ENCODE measurements at regions not wholly inside any gene's neighbourhood (a gene's known extent, or its start where the extent isn't known, plus 50 kb on each side); places are given as distances from the start of the nearest gene placed in this dataset.

DNA sequence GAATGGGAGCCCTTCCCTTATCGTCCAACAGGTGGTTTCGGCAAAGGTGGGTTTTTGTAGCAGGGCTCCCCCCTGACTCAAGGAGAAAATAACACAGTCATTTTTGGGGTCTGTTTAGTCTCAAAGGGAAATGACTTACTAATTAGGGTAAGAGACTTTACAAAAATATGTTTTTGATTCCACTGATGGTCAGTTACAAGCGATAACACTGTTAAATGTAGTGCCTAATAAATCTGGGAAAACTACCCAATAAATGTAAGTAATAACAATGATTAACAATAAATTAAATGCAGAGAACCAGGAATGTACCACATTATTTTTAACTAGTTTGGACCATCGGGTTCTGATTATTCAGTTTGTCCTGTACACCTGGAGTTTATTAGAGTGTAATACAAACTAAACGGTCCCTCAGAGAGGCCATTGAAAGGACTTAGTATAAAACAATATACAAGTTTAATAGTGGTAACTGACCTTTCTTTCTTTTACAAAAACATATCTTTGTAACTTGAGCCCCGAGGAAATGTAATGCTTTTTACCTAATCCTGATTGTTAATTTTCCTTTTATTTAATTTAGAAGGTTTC is 216.2 kb upstream of the HABP2 start:
- H4K20me1 ChIP-seq (ENCODE audit: insufficient read depth), result no peaks in the 10 kb centered on the region
- no peak overlapping the region; the same call in 1 of the 2 replicates for H3K4me2 ChIP-seq
- 42% methylated on average over 6 of the region's 6 CpGs for WGBS (ENCODE audit: low lambda C conversion rate)
- H3K27me3 ChIP-seq (ENCODE audit: insufficient read depth), result no peaks in the 10 kb centered on the region
- no peaks in the 10 kb centered on the region for H3K9me2 ChIP-seq
- H3K9me3 ChIP-seq, result no peaks in the 10 kb centered on the region
- no peak overlapping the region for H2AFZ ChIP-seq (ENCODE audit: low read depth)
- no peak overlapping the region for H3K9ac ChIP-seq
- H3F3A ChIP-seq (replicated peaks; ENCODE audit: insufficient read depth), result no peaks in the 10 kb centered on the region
- H3K4me3 ChIP-seq (ENCODE audit: low read depth in 2 of 2, low read length in 1 of 2), result no peak overlapping the region
- DNase-seq, result no peak
- no peaks in the 10 kb centered on the region for H3K79me2 ChIP-seq (ENCODE audit: insufficient read depth)
- H3K27ac ChIP-seq (ENCODE audit: low read depth in 2 of 2, low read length in 1 of 2), result peak overlapping the region in 1 of 2 experiments; percentile 25; a peak in 1 of 4 replicates
- CTCF ChIA-PET, result no interaction called here
- H3K36me3 ChIP-seq (replicated peaks in 1 of 2; ENCODE audit: control insufficient read depth in 1 of 2, insufficient read depth in 2 of 2, low read length in 1 of 2), result no peaks in the 10 kb centered on the region
- no peak for TF ChIP-seq SMC3 (IDR thresholded peaks at IDR 0.05; ENCODE audit: low read depth, low read length)
- TF ChIP-seq FOXJ3 (CRISPR knock-in tag; IDR thresholded peaks at IDR 0.05), result no peak
- no peak for TF ChIP-seq RFX5 (IDR thresholded peaks at IDR 0.05; ENCODE audit: low read length)
- TF ChIP-seq RCOR1 (IDR thresholded peaks at IDR 0.05; ENCODE audit: low read length), result 0 out of 2 replicates have a peak, but pooled peaks have one; percentile 16
- no peak; the same call in 1 of the 2 replicates for TF ChIP-seq TCF12 (IDR thresholded peaks at IDR 0.05)
- TF ChIP-seq EP300 (IDR thresholded peaks at IDR 0.05; ENCODE audit: borderline replicate concordance in 1 of 2, low read depth in 1 of 2, low read length in 1 of 2), result peak in 1 of 2 experiments; percentile 62; a peak in 3 of 4 replicates
- no peak for TF ChIP-seq NFIC (IDR thresholded peaks at IDR 0.05; ENCODE audit: borderline replicate concordance)
- no peak for TF ChIP-seq SIN3A (IDR thresholded peaks at IDR 0.05; ENCODE audit: borderline replicate concordance, low read depth, low read length)
- TF ChIP-seq CHD2 (IDR thresholded peaks at IDR 0.05; ENCODE audit: low read length, partially characterized antibody), result peak; percentile 14
- TF ChIP-seq, protein P1, sequence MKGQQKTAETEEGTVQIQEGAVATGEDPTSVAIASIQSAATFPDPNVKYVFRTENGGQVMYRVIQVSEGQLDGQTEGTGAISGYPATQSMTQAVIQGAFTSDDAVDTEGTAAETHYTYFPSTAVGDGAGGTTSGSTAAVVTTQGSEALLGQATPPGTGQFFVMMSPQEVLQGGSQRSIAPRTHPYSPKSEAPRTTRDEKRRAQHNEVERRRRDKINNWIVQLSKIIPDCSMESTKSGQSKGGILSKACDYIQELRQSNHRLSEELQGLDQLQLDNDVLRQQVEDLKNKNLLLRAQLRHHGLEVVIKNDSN (IDR thresholded peaks at IDR 0.05; ENCODE audit: borderline replicate concordance, low read depth), result no peak
- TF ChIP-seq JUND (IDR thresholded peaks at IDR 0.05), result no peak
- POLR2A ChIA-PET, result no interaction called here
- H3K4me1 ChIP-seq (ENCODE audit: control insufficient read depth in 1 of 2, insufficient read depth in 2 of 2, low read depth in 1 of 2, low read length in 1 of 2), result peaks cover 0 to 12% of the 10 kb centered on the region in 2 experiments; a peak in 2 of 4 replicates

DNA sequence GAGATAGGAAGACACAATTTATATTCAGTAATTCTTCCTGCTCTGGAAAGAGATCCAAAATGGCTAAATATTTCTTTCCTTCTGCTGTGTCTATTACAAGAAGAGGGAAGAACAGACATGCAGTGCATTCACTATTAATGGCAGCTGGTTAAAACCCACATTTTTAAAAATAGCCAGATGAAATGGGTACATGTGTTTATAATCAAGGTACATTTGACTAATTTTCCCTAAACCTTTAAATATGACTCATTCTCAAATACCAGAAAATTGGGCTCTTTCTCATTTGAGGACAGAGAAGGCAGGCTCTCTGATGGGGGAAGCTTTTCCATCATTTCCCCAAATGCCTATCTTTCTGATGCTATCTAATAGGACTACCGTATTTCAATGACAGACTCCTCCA is 215.7 kb upstream of the HABP2 start:
- CTCF ChIA-PET, result no interaction called here
- Histone ChIP-seq H3K36me3 (replicated peaks in 1 of 2; ENCODE audit: control insufficient read depth in 1 of 2, insufficient read depth in 2 of 2, low read length in 1 of 2) (no peaks in the 10 kb centered on the region), H3F3A (replicated peaks; ENCODE audit: insufficient read depth) (no peaks in the 10 kb centered on the region), H3K4me3 (ENCODE audit: low read depth in 2 of 2, low read length in 1 of 2) (no peak overlapping the region), H3K4me1 (ENCODE audit: control insufficient read depth in 1 of 2, insufficient read depth in 2 of 2, low read depth in 1 of 2, low read length in 1 of 2) (peaks cover 0 to 12% of the 10 kb centered on the region in 2 experiments; a peak in 2 of 4 replicates), H3K9me3 (no peaks in the 10 kb centered on the region), H4K20me1 (ENCODE audit: insufficient read depth) (no peaks in the 10 kb centered on the region), H2AFZ (ENCODE audit: low read depth) (no peak overlapping the region), H3K9me2 (no peaks in the 10 kb centered on the region), H3K79me2 (ENCODE audit: insufficient read depth) (no peaks in the 10 kb centered on the region), H3K9ac (no peak overlapping the region), H3K27me3 (ENCODE audit: insufficient read depth) (no peaks in the 10 kb centered on the region), H3K4me2 (no peak overlapping the region; the same call in 1 of the 2 replicates), H3K27ac (ENCODE audit: low read depth in 2 of 2, low read length in 1 of 2) (peak overlapping the region in 1 of 2 experiments; percentile 25; a peak in 1 of 4 replicates)
- POLR2A ChIA-PET, result no interaction called here
- WGBS (ENCODE audit: low lambda C conversion rate), result 17% methylated on average over 1 of the region's 1 CpG
- no peak for DNase-seq
- TF ChIP-seq GABPA (IDR thresholded peaks at IDR 0.05; ENCODE audit: low read depth) (no peak), EP300 (IDR thresholded peaks at IDR 0.05; ENCODE audit: borderline replicate concordance in 1 of 2, low read depth in 1 of 2, low read length in 1 of 2) (peak in 1 of 2 experiments; percentile 39; a peak in 3 of 4 replicates), FOSL2 (IDR thresholded peaks at IDR 0.05; ENCODE audit: borderline replicate concordance, low read depth) (peak; percentile 36; the same call in 1 of the 2 replicates), TEAD4 (IDR thresholded peaks at IDR 0.05; ENCODE audit: borderline replicate concordance, insufficient read depth) (peak; percentile 11; the same call in 1 of the 2 replicates), FOXM1 (IDR thresholded peaks at IDR 0.05; ENCODE audit: low read depth) (no peak), TCF12 (IDR thresholded peaks at IDR 0.05) (peak; percentile 83), CHD2 (IDR thresholded peaks at IDR 0.05; ENCODE audit: low read length, partially characterized antibody) (no peak), MEF2A (IDR thresholded peaks at IDR 0.05; ENCODE audit: borderline replicate concordance, low read depth) (peak; percentile 38; the same call in 1 of the 2 replicates), JUND (IDR thresholded peaks at IDR 0.05) (peak; percentile 25; the same call in 1 of the 2 replicates), SMC3 (IDR thresholded peaks at IDR 0.05; ENCODE audit: low read depth, low read length) (no peak), SIN3A (IDR thresholded peaks at IDR 0.05; ENCODE audit: borderline replicate concordance, low read depth, low read length) (no peak)
- TF ChIP-seq, protein P2, sequence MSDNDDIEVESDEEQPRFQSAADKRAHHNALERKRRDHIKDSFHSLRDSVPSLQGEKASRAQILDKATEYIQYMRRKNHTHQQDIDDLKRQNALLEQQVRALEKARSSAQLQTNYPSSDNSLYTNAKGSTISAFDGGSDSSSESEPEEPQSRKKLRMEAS (IDR thresholded peaks at IDR 0.05; ENCODE audit: low read depth), result no peak
- TF ChIP-seq, protein P3, sequence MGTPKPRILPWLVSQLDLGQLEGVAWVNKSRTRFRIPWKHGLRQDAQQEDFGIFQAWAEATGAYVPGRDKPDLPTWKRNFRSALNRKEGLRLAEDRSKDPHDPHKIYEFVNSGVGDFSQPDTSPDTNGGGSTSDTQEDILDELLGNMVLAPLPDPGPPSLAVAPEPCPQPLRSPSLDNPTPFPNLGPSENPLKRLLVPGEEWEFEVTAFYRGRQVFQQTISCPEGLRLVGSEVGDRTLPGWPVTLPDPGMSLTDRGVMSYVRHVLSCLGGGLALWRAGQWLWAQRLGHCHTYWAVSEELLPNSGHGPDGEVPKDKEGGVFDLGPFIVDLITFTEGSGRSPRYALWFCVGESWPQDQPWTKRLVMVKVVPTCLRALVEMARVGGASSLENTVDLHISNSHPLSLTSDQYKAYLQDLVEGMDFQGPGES (IDR thresholded peaks at IDR 0.05; ENCODE audit: low read depth, low read length), result no peak
- TF ChIP-seq, protein P4, sequence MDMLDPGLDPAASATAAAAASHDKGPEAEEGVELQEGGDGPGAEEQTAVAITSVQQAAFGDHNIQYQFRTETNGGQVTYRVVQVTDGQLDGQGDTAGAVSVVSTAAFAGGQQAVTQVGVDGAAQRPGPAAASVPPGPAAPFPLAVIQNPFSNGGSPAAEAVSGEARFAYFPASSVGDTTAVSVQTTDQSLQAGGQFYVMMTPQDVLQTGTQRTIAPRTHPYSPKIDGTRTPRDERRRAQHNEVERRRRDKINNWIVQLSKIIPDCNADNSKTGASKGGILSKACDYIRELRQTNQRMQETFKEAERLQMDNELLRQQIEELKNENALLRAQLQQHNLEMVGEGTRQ (IDR thresholded peaks at IDR 0.05; ENCODE audit: borderline replicate concordance, low read depth, low read length), result no peak
- TF ChIP-seq, protein P5, sequence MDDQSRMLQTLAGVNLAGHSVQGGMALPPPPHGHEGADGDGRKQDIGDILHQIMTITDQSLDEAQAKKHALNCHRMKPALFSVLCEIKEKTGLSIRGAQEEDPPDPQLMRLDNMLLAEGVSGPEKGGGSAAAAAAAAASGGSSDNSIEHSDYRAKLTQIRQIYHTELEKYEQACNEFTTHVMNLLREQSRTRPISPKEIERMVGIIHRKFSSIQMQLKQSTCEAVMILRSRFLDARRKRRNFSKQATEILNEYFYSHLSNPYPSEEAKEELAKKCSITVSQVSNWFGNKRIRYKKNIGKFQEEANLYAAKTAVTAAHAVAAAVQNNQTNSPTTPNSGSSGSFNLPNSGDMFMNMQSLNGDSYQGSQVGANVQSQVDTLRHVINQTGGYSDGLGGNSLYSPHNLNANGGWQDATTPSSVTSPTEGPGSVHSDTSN (IDR thresholded peaks at IDR 0.05), result peak; percentile 22
